ENCODE measurements at regions not wholly inside any gene's neighbourhood (a gene's known extent, or its start where the extent isn't known, plus 50 kb on each side); places are given as distances from the start of the nearest gene placed in this dataset.

- ATAC-seq = no peak
These were observed 140.2 kb upstream of the TIAM1 start for GRCh38 chr21:31484219-31484618.

GRCh38 chr21:31483146-31483545 is 139.1 kb upstream of the TIAM1 start:
- ATAC-seq = no peak
- no peak for TF ChIP-seq POU6F1 (CRISPR knock-in tag; IDR thresholded peaks at IDR 0.05; ENCODE audit: borderline replicate concordance, low read depth)
- no peak for TF ChIP-seq ZFP30 (CRISPR knock-in tag; IDR thresholded peaks at IDR 0.05)
- TF ChIP-seq ZC3H10 (CRISPR knock-in tag; IDR thresholded peaks at IDR 0.05) = no peak
- no peak for TF ChIP-seq BACH2 (CRISPR knock-in tag; IDR thresholded peaks at IDR 0.05; ENCODE audit: borderline replicate concordance)
- TF ChIP-seq ZNF70 (CRISPR knock-in tag; IDR thresholded peaks at IDR 0.05) = no peak
- TF ChIP-seq CREB5 (CRISPR knock-in tag; IDR thresholded peaks at IDR 0.05; ENCODE audit: low read depth) = no peak
- no peak for TF ChIP-seq GLIS3 (CRISPR knock-in tag; IDR thresholded peaks at IDR 0.05)
- TF ChIP-seq ZNF8 (CRISPR knock-in tag; IDR thresholded peaks at IDR 0.05) = no peak
- no peak for TF ChIP-seq ZNF565 (CRISPR knock-in tag; conservative IDR thresholded peaks at IDR 0.05; ENCODE audit: low read depth)
- no peak for TF ChIP-seq CSDC2 (CRISPR knock-in tag; IDR thresholded peaks at IDR 0.05)
- TF ChIP-seq TOX (CRISPR knock-in tag; IDR thresholded peaks at IDR 0.05; ENCODE audit: borderline replicate concordance) = no peak
- no peak for TF ChIP-seq CSRNP3 (CRISPR knock-in tag; IDR thresholded peaks at IDR 0.05)
- no peak for TF ChIP-seq TSHZ2 (CRISPR knock-in tag; IDR thresholded peaks at IDR 0.05)
- TF ChIP-seq PATZ1 (CRISPR knock-in tag; IDR thresholded peaks at IDR 0.05; ENCODE audit: borderline replicate concordance) = no peak
- no peak for TF ChIP-seq TCF4 (CRISPR knock-in tag; IDR thresholded peaks at IDR 0.05; ENCODE audit: borderline replicate concordance)
- TF ChIP-seq ARNTL (CRISPR knock-in tag; IDR thresholded peaks at IDR 0.05; ENCODE audit: borderline replicate concordance, low read depth) = no peak

More at GRCh38 chr21:31484219-31484618, 140.2 kb upstream of the TIAM1 start:
- TF ChIP-seq ISL1 (CRISPR knock-in tag; IDR thresholded peaks at IDR 0.05) = no peak
- TF ChIP-seq RARB (CRISPR knock-in tag; IDR thresholded peaks at IDR 0.05) = no peak
- no peak for TF ChIP-seq PATZ1 (CRISPR knock-in tag; IDR thresholded peaks at IDR 0.05; ENCODE audit: borderline replicate concordance)
- no peak for TF ChIP-seq OSR1 (CRISPR knock-in tag; IDR thresholded peaks at IDR 0.05)
- TF ChIP-seq ZNF565 (CRISPR knock-in tag; conservative IDR thresholded peaks at IDR 0.05; ENCODE audit: low read depth) = no peak
- TF ChIP-seq CREB5 (CRISPR knock-in tag; IDR thresholded peaks at IDR 0.05; ENCODE audit: low read depth) = no peak
- TF ChIP-seq BACH2 (CRISPR knock-in tag; IDR thresholded peaks at IDR 0.05; ENCODE audit: borderline replicate concordance) = no peak
- no peak for TF ChIP-seq GLIS3 (CRISPR knock-in tag; IDR thresholded peaks at IDR 0.05)
- no peak for TF ChIP-seq ZNF70 (CRISPR knock-in tag; IDR thresholded peaks at IDR 0.05)
- no peak for TF ChIP-seq ZC3H10 (CRISPR knock-in tag; IDR thresholded peaks at IDR 0.05)
- no peak for TF ChIP-seq ESRRG (CRISPR knock-in tag; IDR thresholded peaks at IDR 0.05)
- no peak for TF ChIP-seq TCF4 (CRISPR knock-in tag; IDR thresholded peaks at IDR 0.05; ENCODE audit: borderline replicate concordance)
- no peak for TF ChIP-seq ARNTL (CRISPR knock-in tag; IDR thresholded peaks at IDR 0.05; ENCODE audit: borderline replicate concordance, low read depth)

Measured in SK-N-SH treated with all-trans-retinoic acid at 6 μM for 48 hours (cell line).